SK-N-SH (cell line): ENCODE measurements at regions not wholly inside any gene's neighbourhood (a gene's known extent, or its start where the extent isn't known, plus 50 kb on each side); places are given as distances from the start of the nearest gene placed in this dataset.

ENCODE experiments used
- CTCF ChIP-seq: fragments of 200-600 bp; sonication (generic); IDR thresholded peaks from 2 replicates; pipeline ENCODE4 v1.6.1; 2017; ENCODE audit warnings: antibody characterized with exemption, mild to moderate bottlenecking, moderate library complexity
- FOXM1 ChIP-seq: IDR thresholded peaks from 2 replicates; pipeline ENCODE4 v1.4.0; 2012; ENCODE audit warnings: low read depth, mild to moderate bottlenecking
- IRF3 ChIP-seq: fragments of 150-350 bp; IDR thresholded peaks from 2 replicates; pipeline ENCODE4 v1.6.1; 2016; ENCODE audit warnings: mild to moderate bottlenecking, low read depth, low read length

GRCh38 chr21:39005502-39005787 is 177.8 kb downstream of the PSMG1 start:
- TF ChIP-seq IRF3 (no peak), CTCF (no peak), FOXM1 (no peak)
